T-helper 1 cell treated with Interleukin-12 subunit alpha and Interleukin-12 subunit beta and Interleukin-4 antibody, amounts not matched to agents 30 μg/mL and 1 μg/mL, for 36 hours (primary cell): ENCODE measurements at regions not wholly inside any gene's neighbourhood (a gene's known extent, or its start where the extent isn't known, plus 50 kb on each side); places are given as distances from the start of the nearest gene placed in this dataset.
A peak's percentile ranks its signal among the peaks of the same experiment; 100 is the strongest.

ENCODE experiments used
- H3K27ac Mint-ChIP-seq: one replicate; pipeline ENCODE4 v1.8.0; 2021; ENCODE audit warnings: mild to moderate bottlenecking, mixed read lengths
- H3K27me3 Mint-ChIP-seq: one replicate; pipeline ENCODE4 v1.8.0; 2021; ENCODE audit warnings: low read depth, mixed read lengths
- H3K36me3 Mint-ChIP-seq: one replicate; pipeline ENCODE4 v1.8.0; 2021; ENCODE audit warnings: low read depth, mixed read lengths
- H3K4me1 Mint-ChIP-seq: one replicate; pipeline ENCODE4 v1.8.0; 2021; ENCODE audit warnings: low read depth, mixed read lengths
- H3K4me3 Mint-ChIP-seq: one replicate; pipeline ENCODE4 v1.8.0; 2021; ENCODE audit warnings: mild to moderate bottlenecking, moderate library complexity, mixed read lengths
- H3K9me3 Mint-ChIP-seq: one replicate; pipeline ENCODE4 v1.8.0; 2021; ENCODE audit warnings: mixed read lengths

GRCh38 chr1:70897273-70897672, 150.3 kb downstream of the PTGER3 start:
- no peak overlapping the region for H3K27ac Mint-ChIP-seq
- no peak overlapping the region for H3K4me3 Mint-ChIP-seq
- H3K27me3 Mint-ChIP-seq: no peaks in the 10 kb centered on the region

GRCh38 chr1:70899735-70900134, 147.9 kb downstream of the PTGER3 start:
- peaks cover 4% of the 10 kb centered on the region for H3K36me3 Mint-ChIP-seq
- no peaks in the 10 kb centered on the region for H3K27me3 Mint-ChIP-seq
- peaks cover 8% of the 10 kb centered on the region for H3K4me1 Mint-ChIP-seq
- peaks cover 7% of the 10 kb centered on the region for H3K9me3 Mint-ChIP-seq
- no peak overlapping the region for H3K4me3 Mint-ChIP-seq
- H3K27ac Mint-ChIP-seq: no peak overlapping the region

More at GRCh38 chr1:70897273-70897672, 150.3 kb downstream of the PTGER3 start:
- Mint-ChIP-seq H3K9me3 (no peaks in the 10 kb centered on the region), H3K4me1 (peaks cover 10% of the 10 kb centered on the region), H3K36me3 (no peaks in the 10 kb centered on the region)

- Mint-ChIP-seq H3K4me1 (no peaks in the 10 kb centered on the region), H3K9me3 (peaks cover 7% of the 10 kb centered on the region), H3K36me3 (peaks cover 4% of the 10 kb centered on the region), H3K27me3 (no peaks in the 10 kb centered on the region), H3K27ac (no peak overlapping the region), H3K4me3 (no peak overlapping the region)
Measured at GRCh38 chr1:70902211-70902610, 145.4 kb downstream of the PTGER3 start.

GRCh38 chr1:70906800-70907199, 140.8 kb downstream of the PTGER3 start:
- H3K27ac Mint-ChIP-seq: no peak overlapping the region
- no peaks in the 10 kb centered on the region for H3K27me3 Mint-ChIP-seq
- peaks cover 8% of the 10 kb centered on the region for H3K36me3 Mint-ChIP-seq
- H3K9me3 Mint-ChIP-seq: peaks cover 11% of the 10 kb centered on the region
- peaks cover 8% of the 10 kb centered on the region for H3K4me1 Mint-ChIP-seq
- no peak overlapping the region for H3K4me3 Mint-ChIP-seq

- H3K4me3 Mint-ChIP-seq: no peak overlapping the region
- peaks cover 18% of the 10 kb centered on the region for H3K9me3 Mint-ChIP-seq
- H3K36me3 Mint-ChIP-seq: peaks cover 12% of the 10 kb centered on the region
- no peaks in the 10 kb centered on the region for H3K27me3 Mint-ChIP-seq
- peaks cover 8% of the 10 kb centered on the region for H3K4me1 Mint-ChIP-seq
- H3K27ac Mint-ChIP-seq: no peak overlapping the region
Measured at GRCh38 chr1:70907563-70908310, 139.9 kb downstream of the PTGER3 start.

GRCh38 chr1:70909262-70909822, 138.3 kb downstream of the PTGER3 start:
- H3K4me1 Mint-ChIP-seq: peaks cover 8% of the 10 kb centered on the region
- peaks cover 8% of the 10 kb centered on the region for H3K36me3 Mint-ChIP-seq
- peak overlapping the region; percentile 73 for H3K27ac Mint-ChIP-seq
- H3K4me3 Mint-ChIP-seq: no peak overlapping the region
- peaks cover 13% of the 10 kb centered on the region for H3K9me3 Mint-ChIP-seq
- H3K27me3 Mint-ChIP-seq: no peaks in the 10 kb centered on the region

GRCh38 chr1:70910013-70910412, 137.6 kb downstream of the PTGER3 start:
- no peaks in the 10 kb centered on the region for H3K27me3 Mint-ChIP-seq
- H3K36me3 Mint-ChIP-seq: peaks cover 7% of the 10 kb centered on the region
- H3K27ac Mint-ChIP-seq: peak overlapping the region; percentile 73
- H3K9me3 Mint-ChIP-seq: peaks cover 10% of the 10 kb centered on the region
- H3K4me1 Mint-ChIP-seq: peaks cover 9% of the 10 kb centered on the region
- H3K4me3 Mint-ChIP-seq: peak overlapping the region; percentile 40

- Mint-ChIP-seq H3K36me3 (peaks cover 7% of the 10 kb centered on the region), H3K27ac (no peak overlapping the region), H3K9me3 (peaks cover 10% of the 10 kb centered on the region), H3K27me3 (no peaks in the 10 kb centered on the region), H3K4me1 (peaks cover 20% of the 10 kb centered on the region), H3K4me3 (no peak overlapping the region)
Measured at GRCh38 chr1:70911861-70912260, 135.8 kb downstream of the PTGER3 start.

GRCh38 chr1:70914224-70914623, 133.4 kb downstream of the PTGER3 start:
- no peak overlapping the region for H3K27ac Mint-ChIP-seq
- no peaks in the 10 kb centered on the region for H3K27me3 Mint-ChIP-seq
- H3K4me1 Mint-ChIP-seq: peaks cover 18% of the 10 kb centered on the region

GRCh38 chr1:70915258-70916033, 132.2 kb downstream of the PTGER3 start:
- peaks cover 11% of the 10 kb centered on the region for H3K9me3 Mint-ChIP-seq

More at GRCh38 chr1:70914224-70914623, 133.4 kb downstream of the PTGER3 start:
- peaks cover 10% of the 10 kb centered on the region for H3K9me3 Mint-ChIP-seq
- no peak overlapping the region for H3K4me3 Mint-ChIP-seq
- H3K36me3 Mint-ChIP-seq: peaks cover 7% of the 10 kb centered on the region

GRCh38 chr1:70916034-70916427, 131.6 kb downstream of the PTGER3 start:
- peaks cover 16% of the 10 kb centered on the region for H3K9me3 Mint-ChIP-seq
- peaks cover 7% of the 10 kb centered on the region for H3K36me3 Mint-ChIP-seq
- H3K27me3 Mint-ChIP-seq: no peaks in the 10 kb centered on the region
- H3K4me1 Mint-ChIP-seq: peaks cover 13% of the 10 kb centered on the region
- no peak overlapping the region for H3K4me3 Mint-ChIP-seq
- H3K27ac Mint-ChIP-seq: peak overlapping the region; percentile 42

More at GRCh38 chr1:70915258-70916033, 132.2 kb downstream of the PTGER3 start:
- Mint-ChIP-seq H3K4me3 (no peak overlapping the region), H3K36me3 (peaks cover 7% of the 10 kb centered on the region), H3K27ac (peak overlapping the region; percentile 43), H3K27me3 (no peaks in the 10 kb centered on the region), H3K4me1 (peaks cover 13% of the 10 kb centered on the region)

- peaks cover 13% of the 10 kb centered on the region for H3K4me1 Mint-ChIP-seq
- H3K4me3 Mint-ChIP-seq: no peak overlapping the region
- peaks cover 30% of the 10 kb centered on the region for H3K9me3 Mint-ChIP-seq
- peaks cover 2% of the 10 kb centered on the region for H3K36me3 Mint-ChIP-seq
- H3K27ac Mint-ChIP-seq: no peak overlapping the region
- no peaks in the 10 kb centered on the region for H3K27me3 Mint-ChIP-seq
Measured at GRCh38 chr1:70919706-70920323, 127.8 kb downstream of the PTGER3 start.
